D721Med (cell line): ENCODE measurements at regions not wholly inside any gene's neighbourhood (a gene's known extent, or its start where the extent isn't known, plus 50 kb on each side); places are given as distances from the start of the nearest gene placed in this dataset.

ENCODE experiments used
- DNase-seq: peaks from one replicate; pipeline ENCODE4 v3.0.0; 2011; ENCODE audit warnings: low spot score; ENCODE audit not compliant: insufficient read length
- FAIRE-seq: peaks from 2 replicates; lab custom pipeline; 2011; peaks lifted over from hg19 to GRCh38; lab: Jason Lieb, UNC
- CTCF ChIP-seq: IDR thresholded peaks from 2 replicates; pipeline ENCODE4 v1.5.1; 2012; ENCODE audit warnings: mild to moderate bottlenecking, control low read depth; ENCODE audit not compliant: insufficient read depth; ENCODE audit errors: missing control alignments

GRCh38 chr5:54823006-54823405 lies 162.4 kb downstream of the ESM1 start:
- TF ChIP-seq CTCF, result no peak
- DNase-seq (no peak), FAIRE-seq (no peak)

DNA sequence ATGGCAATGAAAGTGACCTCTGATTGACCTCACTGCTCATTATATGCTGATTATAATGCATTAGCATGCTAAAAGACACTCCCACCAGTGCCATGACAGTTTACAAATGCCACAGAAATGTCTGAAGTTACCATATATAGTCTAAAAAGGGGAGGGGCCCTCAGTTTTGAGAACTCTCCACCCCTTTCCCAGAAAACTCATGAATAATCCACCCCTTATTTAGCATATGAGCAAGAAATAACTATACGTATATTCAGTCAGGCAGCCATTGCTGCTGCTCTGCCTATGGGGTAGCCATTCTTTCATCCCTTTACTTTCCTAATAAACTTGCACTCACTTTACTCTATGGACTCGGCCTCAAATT lies 163.1 kb downstream of the ESM1 start:
- no peak for TF ChIP-seq CTCF
- no peak for FAIRE-seq
- no peak for DNase-seq

GRCh38 chr5:54821445-54822323 lies 163.7 kb downstream of the ESM1 start:
- FAIRE-seq (no peak), DNase-seq (no peak)
- no peak for TF ChIP-seq CTCF

DNA sequence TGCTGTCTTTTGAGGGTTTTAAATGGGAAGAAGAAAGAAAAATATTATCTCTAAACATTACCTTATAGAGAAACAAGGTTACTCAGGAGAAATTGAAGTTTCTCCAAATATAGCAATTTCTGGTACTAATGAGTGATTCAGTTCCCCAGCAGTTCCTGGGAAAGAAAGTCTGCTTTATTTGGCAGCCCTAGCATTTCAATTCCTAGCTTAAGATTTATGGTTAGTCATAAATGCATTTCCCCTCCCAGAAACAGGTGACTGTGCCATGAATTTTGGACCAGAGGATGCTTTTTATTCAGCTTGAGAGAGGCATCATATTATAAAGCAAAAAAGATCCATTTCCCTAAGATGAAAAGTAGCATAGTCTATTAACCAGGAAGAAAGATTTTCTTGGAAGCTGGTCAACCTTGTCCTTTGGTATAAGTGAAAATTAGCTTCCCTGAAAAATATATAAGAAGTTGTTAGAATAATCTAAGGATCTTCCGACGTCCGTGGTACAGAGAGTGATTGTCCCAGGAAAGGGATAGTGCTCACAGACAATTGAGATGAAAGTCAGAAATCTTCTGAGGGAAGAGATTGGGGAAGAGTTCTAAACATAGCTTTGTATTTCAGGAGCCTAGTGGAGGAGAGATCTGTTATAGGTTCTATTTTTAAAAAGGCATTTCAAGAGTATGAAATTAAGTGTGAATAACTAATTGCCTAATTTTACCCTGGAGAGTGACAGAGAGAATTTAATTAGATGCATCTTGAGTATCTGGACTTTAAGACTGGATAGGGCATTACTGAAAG lies 164.9 kb downstream of the ESM1 start:
- FAIRE-seq, result no peak
- no peak for DNase-seq

GRCh38 chr5:54807421-54807820 lies 178.0 kb downstream of the ESM1 start:
- no peak for FAIRE-seq
- no peak for DNase-seq

More for the DNA sequence above, 164.9 kb downstream of the ESM1 start:
- no peak for TF ChIP-seq CTCF

GRCh38 chr5:54804521-54804920 lies 180.9 kb downstream of the ESM1 start:
- DNase-seq (no peak), FAIRE-seq (no peak)
- no peak for TF ChIP-seq CTCF

More at GRCh38 chr5:54807421-54807820, 178.0 kb downstream of the ESM1 start:
- TF ChIP-seq CTCF, result no peak
